HG02870 (cell line): ENCODE measurements at regions not wholly inside any gene's neighbourhood (a gene's known extent, or its start where the extent isn't known, plus 50 kb on each side); places are given as distances from the start of the nearest gene placed in this dataset.
"Not testable (repeated sequence)": the region's sequence is repeated elsewhere in the genome, so short reads cannot be mapped to it uniquely, and the experiment has no call there.

Source experiments
- ATAC-seq: cut with Tn5 transposase; IDR thresholded peaks from one replicate; pipeline ENCODE4 v1.9.1; 2021; ENCODE audit warnings: mild to moderate bottlenecking, moderate library complexity; ENCODE audit not compliant: unreplicated experiment

GRCh38 chr5:53733853-53734252 is 173.4 kb downstream of the NDUFS4 start:
- no peak for ATAC-seq

GRCh38 chr5:53738105-53738504 is 177.7 kb downstream of the NDUFS4 start:
- ATAC-seq, result no peak

- no peak for ATAC-seq
Observed at GRCh38 chr5:53739111-53739510, 178.7 kb downstream of the NDUFS4 start.

DNA sequence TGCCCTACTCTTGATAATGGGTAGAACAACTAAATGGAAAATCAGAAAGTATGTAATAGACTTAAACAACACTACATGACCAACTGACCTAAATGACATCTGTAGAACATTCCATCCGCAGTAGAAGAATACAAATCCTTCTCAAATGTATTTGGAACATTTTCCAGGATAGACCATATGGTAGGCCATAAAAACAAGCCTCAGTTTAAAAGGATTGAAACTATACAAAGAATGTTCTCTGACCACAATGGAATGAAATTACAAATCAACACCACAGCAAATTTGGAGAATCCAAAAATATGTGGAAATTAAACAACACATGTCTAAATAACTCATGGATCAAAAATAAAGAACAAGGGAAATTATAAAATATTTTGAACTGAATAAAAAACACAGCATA is 189.2 kb downstream of the NDUFS4 start:
- ATAC-seq, result no peak

- ATAC-seq, result not testable (repeated sequence)
Observed at GRCh38 chr5:53752282-53752681, 191.8 kb downstream of the NDUFS4 start.

GRCh38 chr5:53766673-53767072 is 206.2 kb downstream of the NDUFS4 start:
- no peak for ATAC-seq

- no peak for ATAC-seq
Observed at GRCh38 chr5:53777864-53778618, 217.6 kb downstream of the NDUFS4 start.

- no peak for ATAC-seq
Observed at GRCh38 chr5:53779541-53779981, 219.1 kb downstream of the NDUFS4 start.

- ATAC-seq, result no peak
Observed at GRCh38 chr5:53782620-53783019, 222.2 kb downstream of the NDUFS4 start.

DNA sequence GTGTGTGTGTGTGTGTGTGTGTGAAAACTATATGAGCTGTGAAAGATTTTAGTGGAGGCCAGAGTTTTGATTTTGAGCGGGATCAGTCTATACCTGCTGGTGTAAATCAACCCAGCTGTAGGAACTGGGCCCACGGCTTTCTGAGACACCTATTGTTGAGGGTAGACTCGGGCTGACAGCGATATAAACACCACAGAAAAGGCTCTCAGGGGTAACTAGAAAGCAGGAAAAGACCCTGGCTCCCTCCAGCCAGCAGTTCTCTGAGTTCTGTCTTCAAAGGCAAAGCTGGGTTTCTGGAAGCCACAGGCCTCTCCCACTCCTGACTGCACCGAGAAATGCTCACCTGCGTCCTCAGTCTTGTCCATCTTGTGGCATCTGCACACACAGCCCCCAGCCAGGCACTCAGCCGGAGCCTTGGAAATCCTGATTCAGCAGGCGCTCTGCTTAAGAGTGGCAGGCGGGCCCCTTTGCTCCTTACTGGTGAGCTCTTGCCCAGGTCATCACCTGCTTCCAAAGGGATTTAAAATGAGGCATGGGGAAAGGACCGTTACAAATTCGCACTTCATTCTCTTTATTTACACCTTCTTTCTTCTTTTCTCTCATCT is 223.3 kb downstream of the NDUFS4 start:
- ATAC-seq, result no peak

GRCh38 chr5:53784596-53784995 is 224.2 kb downstream of the NDUFS4 start:
- no peak for ATAC-seq

DNA sequence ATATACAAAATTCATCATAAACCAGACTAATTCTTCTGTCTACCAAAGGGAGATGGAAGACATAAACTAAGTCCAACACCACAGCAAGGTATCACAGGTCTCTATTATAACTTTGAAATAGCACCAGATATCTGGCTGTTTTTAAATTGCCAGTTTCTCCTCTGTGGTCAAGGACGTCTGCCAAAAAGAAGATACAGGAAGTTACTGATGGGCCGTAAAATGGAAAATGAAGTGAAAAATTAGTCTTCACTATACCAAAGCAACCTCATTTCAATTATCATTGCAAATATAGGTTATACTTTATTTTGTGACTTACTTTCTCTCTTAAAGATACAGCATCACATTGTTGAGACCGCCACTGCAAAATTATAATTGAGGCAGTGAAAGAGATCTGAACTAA is 225.5 kb downstream of the NDUFS4 start:
- ATAC-seq, result no peak

GRCh38 chr5:53790026-53790425 is 229.6 kb downstream of the NDUFS4 start:
- ATAC-seq, result no peak

GRCh38 chr5:53792338-53792737 is 231.9 kb downstream of the NDUFS4 start:
- ATAC-seq, result no peak

GRCh38 chr5:53799644-53800043 is 239.2 kb downstream of the NDUFS4 start:
- not testable (repeated sequence) for ATAC-seq

DNA sequence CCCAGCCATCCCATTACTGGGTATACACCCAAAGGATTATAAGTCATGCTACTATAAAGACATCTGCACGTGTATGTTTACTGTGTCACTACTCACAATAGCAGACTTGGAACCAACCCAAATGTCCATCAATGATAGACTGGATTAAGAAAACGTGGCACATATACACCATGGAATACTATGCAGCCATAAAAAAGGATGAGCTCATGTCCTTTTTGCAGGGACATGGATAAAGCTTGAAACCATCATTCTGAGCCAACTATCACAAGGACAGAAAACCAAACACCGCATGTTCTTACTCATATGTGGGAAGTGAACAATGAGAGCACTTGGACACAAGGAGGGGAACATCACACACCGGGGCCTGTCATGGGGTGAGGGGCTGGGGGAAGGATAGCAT is 248.0 kb downstream of the NDUFS4 start:
- ATAC-seq, result not testable (repeated sequence)

DNA sequence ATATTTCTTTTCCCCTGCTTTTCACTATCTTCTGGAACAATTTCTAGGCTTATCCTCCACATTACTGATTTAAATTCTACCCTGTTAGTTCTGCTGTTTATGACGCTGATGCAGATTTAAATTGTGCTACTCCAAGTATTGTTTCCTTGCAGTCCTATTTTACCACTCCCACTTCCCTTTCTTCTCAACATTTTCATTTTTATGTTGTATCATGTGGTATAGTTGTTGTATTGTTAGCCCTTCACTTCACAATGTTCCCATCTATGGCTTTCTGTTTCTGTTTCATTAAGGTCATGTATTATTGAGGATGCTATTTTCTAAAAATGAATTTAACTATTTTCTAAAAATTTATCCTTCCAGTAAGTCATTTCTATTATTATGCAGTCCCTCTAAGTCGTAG is 254.4 kb downstream of the NDUFS4 start:
- ATAC-seq, result no peak

DNA sequence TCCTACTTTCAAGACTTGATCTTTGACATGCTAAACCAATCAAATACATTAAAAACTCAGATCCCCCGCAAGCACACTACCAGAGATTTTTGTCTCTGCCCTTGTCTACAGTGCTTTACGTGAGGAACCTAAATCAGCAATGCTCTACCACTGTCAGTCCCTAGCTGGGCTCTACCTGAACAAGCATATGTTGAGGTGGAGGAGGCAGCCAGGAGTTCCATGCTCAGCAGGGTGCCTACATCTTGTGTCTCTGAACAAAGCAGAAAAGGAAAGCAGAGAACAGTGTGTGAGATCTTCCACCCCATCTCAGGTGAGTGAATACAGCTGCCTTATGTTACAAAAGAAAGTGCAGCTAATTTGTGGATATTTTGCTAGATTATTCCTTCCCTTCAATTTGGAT is 255.0 kb downstream of the NDUFS4 start:
- no peak for ATAC-seq

- no peak for ATAC-seq
Observed at GRCh38 chr5:53817183-53817582, 256.7 kb downstream of the NDUFS4 start.

DNA sequence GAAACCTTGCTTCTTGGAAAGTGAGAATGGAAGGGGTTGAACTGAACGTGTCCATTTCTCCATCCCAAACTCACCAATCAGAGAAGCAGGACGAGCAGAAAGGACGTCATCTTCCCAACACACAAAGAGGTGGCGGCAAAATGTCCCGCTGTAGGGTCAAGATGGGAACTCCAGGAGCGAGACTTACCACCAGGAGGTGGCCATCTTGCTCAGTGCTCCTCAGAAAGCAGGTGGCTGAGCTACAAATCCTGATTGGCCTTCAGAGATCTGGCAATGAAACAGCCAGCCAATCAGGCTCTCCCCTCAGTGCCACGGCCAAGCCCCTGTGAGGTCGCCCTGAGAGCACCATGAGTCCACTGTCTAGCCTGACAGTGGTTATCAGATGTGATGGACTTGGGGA is 259.0 kb downstream of the NDUFS4 start:
- no peak for ATAC-seq

GRCh38 chr5:53820119-53820801 is 259.8 kb downstream of the NDUFS4 start:
- ATAC-seq, result peak; percentile 72

GRCh38 chr5:53820802-53821171 is 260.3 kb downstream of the NDUFS4 start:
- ATAC-seq, result peak; percentile 89
